Neural progenitor cell (in vitro differentiated cells): ENCODE measurements at regions not wholly inside any gene's neighbourhood (a gene's known extent, or its start where the extent isn't known, plus 50 kb on each side); places are given as distances from the start of the nearest gene placed in this dataset.

Experiments used
- DNase-seq: peaks from one replicate; pipeline ENCODE4 v3.0.0-alpha.2; 2016; ENCODE audit warnings: low spot score
- H2AFZ ChIP-seq: fragments of 200-600 bp; sonication (generic); replicated peaks from 2 replicates; pipeline ENCODE4 v1.6.1; 2016; ENCODE audit warnings: antibody characterized with exemption
- H3F3A ChIP-seq: fragments of 200-600 bp; sonication (generic); 2 replicates; pipeline ENCODE4 v1.6.1; 2016; ENCODE audit warnings: antibody characterized with exemption, low read depth
- H3K27ac ChIP-seq: fragments of 200-600 bp; sonication (generic); 2 replicates; pipeline ENCODE4 v1.5.1; 2016; ENCODE audit warnings: mild to moderate bottlenecking
- H3K27me3 ChIP-seq: fragments of 200-600 bp; sonication (generic); 2 replicates; pipeline ENCODE4 v1.6.1; 2016; ENCODE audit warnings: mild to moderate bottlenecking, moderate library complexity
- H3K36me3 ChIP-seq: fragments of 200-600 bp; sonication (generic); 2 replicates; pipeline ENCODE4 v1.5.1; 2016
- H3K4me1 ChIP-seq: fragments of 200-600 bp; sonication (generic); 2 replicates; pipeline ENCODE4 v1.6.1; 2016; ENCODE audit warnings: mixed run types
- H3K4me2 ChIP-seq: fragments of 200-600 bp; sonication (generic); 2 replicates; pipeline ENCODE4 v1.6.1; 2016
- H3K4me3 ChIP-seq: fragments of 200-600 bp; sonication (generic); 2 replicates; pipeline ENCODE4 v1.5.1; 2016
- H3K79me2 ChIP-seq: fragments of 200-600 bp; sonication (generic); 2 replicates; pipeline ENCODE4 v1.6.1; 2016; ENCODE audit warnings: low read depth
- H3K9ac ChIP-seq: fragments of 200-600 bp; sonication (generic); 2 replicates; pipeline ENCODE4 v1.6.1; 2016
- H3K9me3 ChIP-seq: fragments of 200-600 bp; sonication (generic); 2 replicates; pipeline ENCODE4 v1.5.1; 2016; ENCODE audit warnings: low read depth
- H4K20me1 ChIP-seq: fragments of 200-600 bp; sonication (generic); 2 replicates; pipeline ENCODE4 v1.6.1; 2016; ENCODE audit warnings: low read depth
- H3K27ac Mint-ChIP-seq: 3 replicates; pipeline ENCODE4 v1.8.0; 2021; ENCODE audit warnings: mixed read lengths
- H3K27me3 Mint-ChIP-seq: 2 replicates; pipeline ENCODE4 v1.8.0; 2022; ENCODE audit warnings: low read depth, mild to moderate bottlenecking, inconsistent platforms, moderate library complexity, mixed read lengths; ENCODE audit not compliant: insufficient read depth
- H3K36me3 Mint-ChIP-seq: 3 replicates; pipeline ENCODE4 v1.8.0; 2021; ENCODE audit warnings: mixed read lengths
- H3K4me1 Mint-ChIP-seq: 3 replicates; pipeline ENCODE4 v1.8.0; 2021; ENCODE audit warnings: mixed read lengths
- H3K4me3 Mint-ChIP-seq: 3 replicates; pipeline ENCODE4 v1.8.0; 2021; ENCODE audit warnings: mild to moderate bottlenecking, moderate library complexity, mixed read lengths
- H3K9me3 Mint-ChIP-seq: 3 replicates; pipeline ENCODE4 v1.8.0; 2020; ENCODE audit warnings: mixed read lengths
- CTCF ChIP-seq: fragments of 200-600 bp; sonication (generic); IDR thresholded peaks from 2 replicates; pipeline ENCODE4 v1.5.1; 2017; ENCODE audit warnings: antibody characterized with exemption, mild to moderate bottlenecking
- EZH2 ChIP-seq: fragments of 200-600 bp; sonication (generic); IDR thresholded peaks from 2 replicates; pipeline ENCODE4 v1.6.1; 2017; ENCODE audit warnings: antibody characterized with exemption, mild to moderate bottlenecking, moderate library complexity
- EZH2phosphoT487 ChIP-seq: fragments of 200-600 bp; sonication (generic); IDR thresholded peaks from 2 replicates; pipeline ENCODE4 v1.6.1; 2017; ENCODE audit warnings: antibody characterized with exemption

- Histone ChIP-seq H3K79me2 (no peaks in the 10 kb centered on the region), H3K4me2 (no peak overlapping the region), H3K9me3 (no peaks in the 10 kb centered on the region), H3F3A (peaks cover 10% of the 10 kb centered on the region), H3K9ac (no peak overlapping the region), H3K4me3 (no peak overlapping the region), H2AFZ (no peak overlapping the region), H4K20me1 (no peaks in the 10 kb centered on the region), H3K36me3 (no peaks in the 10 kb centered on the region), H3K27ac (no peak overlapping the region), H3K27me3 (no peaks in the 10 kb centered on the region), H3K4me1 (no peaks in the 10 kb centered on the region)
- no peak overlapping the region for H3K4me3 Mint-ChIP-seq
- H3K36me3 Mint-ChIP-seq = no peaks in the 10 kb centered on the region
- no peak for TF ChIP-seq CTCF
- TF ChIP-seq EZH2 = no peak
- no peak for TF ChIP-seq EZH2phosphoT487
- peaks cover 14% of the 10 kb centered on the region for H3K27me3 Mint-ChIP-seq
- H3K4me1 Mint-ChIP-seq = peaks cover 30% of the 10 kb centered on the region
- peak overlapping the region; percentile 77 for H3K27ac Mint-ChIP-seq
- DNase-seq = no peak
- no peaks in the 10 kb centered on the region for H3K9me3 Mint-ChIP-seq
Observed at GRCh38 chrX:140434347-140434746, 70.5 kb downstream of the SOX3 start.

GRCh38 chrX:140433582-140433981 is 71.3 kb downstream of the SOX3 start:
- no peaks in the 10 kb centered on the region for H3K4me1 ChIP-seq
- H3K36me3 ChIP-seq = no peaks in the 10 kb centered on the region
- no peak overlapping the region for H2AFZ ChIP-seq
- H4K20me1 ChIP-seq = no peaks in the 10 kb centered on the region
- no peaks in the 10 kb centered on the region for H3K79me2 ChIP-seq
- H3K27ac Mint-ChIP-seq = no peak overlapping the region
- H3K4me2 ChIP-seq = no peak overlapping the region
- H3K4me3 ChIP-seq = no peak overlapping the region
- DNase-seq = no peak
- TF ChIP-seq EZH2 (no peak), CTCF (no peak), EZH2phosphoT487 (no peak)
- peaks cover 24% of the 10 kb centered on the region for H3K4me1 Mint-ChIP-seq
- no peak overlapping the region for H3K4me3 Mint-ChIP-seq
- no peaks in the 10 kb centered on the region for H3K27me3 ChIP-seq
- H3K27ac ChIP-seq = no peak overlapping the region
- H3F3A ChIP-seq = peaks cover 3% of the 10 kb centered on the region
- H3K9me3 Mint-ChIP-seq = no peaks in the 10 kb centered on the region
- H3K27me3 Mint-ChIP-seq = peaks cover 14% of the 10 kb centered on the region
- no peaks in the 10 kb centered on the region for H3K36me3 Mint-ChIP-seq
- no peaks in the 10 kb centered on the region for H3K9me3 ChIP-seq
- H3K9ac ChIP-seq = no peak overlapping the region

- no peaks in the 10 kb centered on the region for H3K79me2 ChIP-seq
- no peak for TF ChIP-seq EZH2phosphoT487
- TF ChIP-seq CTCF = no peak
- no peak for TF ChIP-seq EZH2
- no peak overlapping the region for H3K9ac ChIP-seq
- Mint-ChIP-seq H3K9me3 (no peaks in the 10 kb centered on the region), H3K36me3 (no peaks in the 10 kb centered on the region), H3K27me3 (peaks cover 14% of the 10 kb centered on the region), H3K27ac (peak overlapping the region; percentile 18), H3K4me1 (peaks cover 20% of the 10 kb centered on the region), H3K4me3 (no peak overlapping the region)
- DNase-seq = no peak
- no peak overlapping the region for H3K4me2 ChIP-seq
- H3K27ac ChIP-seq = no peak overlapping the region
- no peaks in the 10 kb centered on the region for H3F3A ChIP-seq
- H2AFZ ChIP-seq = no peak overlapping the region
- H3K36me3 ChIP-seq = no peaks in the 10 kb centered on the region
- H3K4me3 ChIP-seq = no peak overlapping the region
- H3K4me1 ChIP-seq = no peaks in the 10 kb centered on the region
- H3K27me3 ChIP-seq = no peaks in the 10 kb centered on the region
- no peaks in the 10 kb centered on the region for H4K20me1 ChIP-seq
- no peaks in the 10 kb centered on the region for H3K9me3 ChIP-seq
Observed at GRCh38 chrX:140432346-140433175, 72.3 kb downstream of the SOX3 start.
